IMR-90 (cell line): ENCODE measurements at regions not wholly inside any gene's neighbourhood (a gene's known extent, or its start where the extent isn't known, plus 50 kb on each side); places are given as distances from the start of the nearest gene placed in this dataset.

Experiments used
- ATAC-seq: fragments of 200-7000 bp; cut with Tn5 transposase; 2 replicates; pipeline ENCODE4 v1.9.1; 2020; ENCODE audit warnings: low read depth, mild to moderate bottlenecking, moderate library complexity
- BruUV-seq: library from RNA; stranded (reverse); fragments of 400-500 nt; replicated peaks from 2 replicates; lab custom pipeline; 2021; lab: Mats Ljungman, UMichigan
- CTCF ChIA-PET: fragments of 300-600 bp; formaldehyde crosslinking; extraction: SDS; loops from one replicate; lab custom pipeline; 2021; ENCODE audit warnings: antibody characterized with exemption; lab: Yijun Ruan, JAX
- POLR2A ChIA-PET: fragments of 300-600 bp; sonication (Branson Sonifier 250); formaldehyde crosslinking; loops from one replicate; lab custom pipeline; 2022; ENCODE audit warnings: antibody characterized with exemption; ENCODE audit not compliant: unreplicated experiment; lab: Charles Lee
- DNase-seq: peaks from one replicate; pipeline ENCODE4 v3.0.0; 2013
- H2AFZ ChIP-seq: replicated peaks from 2 replicates; pipeline ENCODE3; 2013; ENCODE audit warnings: low read length, mild to moderate bottlenecking; ENCODE audit not compliant: poor library complexity
- H2AK5ac ChIP-seq: 2 replicates; pipeline ENCODE4 v1.6.1; 2013; ENCODE audit warnings: low read depth, low read length, inconsistent platforms
- H2AK9ac ChIP-seq: replicated peaks from 2 replicates; pipeline ENCODE3; 2013; ENCODE audit warnings: mild to moderate bottlenecking, low read depth, low read length, moderate library complexity; ENCODE audit not compliant: poor library complexity
- H2BK120ac ChIP-seq: 2 replicates; pipeline ENCODE4 v1.6.1; 2013; ENCODE audit warnings: low read depth, low read length, inconsistent platforms
- H2BK15ac ChIP-seq: 3 replicates; pipeline ENCODE4 v1.6.1; 2013; ENCODE audit warnings: low read depth, low read length, inconsistent platforms
- H2BK20ac ChIP-seq: 2 replicates; pipeline ENCODE4 v1.6.1; 2013; ENCODE audit warnings: low read depth, mild to moderate bottlenecking, inconsistent platforms, low read length, moderate library complexity
- H2BK5ac ChIP-seq: 2 replicates; pipeline ENCODE4 v1.6.1; 2013; ENCODE audit warnings: mild to moderate bottlenecking, low read depth, low read length, inconsistent platforms; ENCODE audit not compliant: poor library complexity, severe bottlenecking
- H3K14ac ChIP-seq: replicated peaks from 2 replicates; pipeline ENCODE4 v1.6.1; 2013; ENCODE audit warnings: low read depth, low read length, inconsistent platforms
- H3K18ac ChIP-seq: 2 replicates; pipeline ENCODE4 v1.6.1; 2013; ENCODE audit warnings: low read depth, low read length, control low read depth
- H3K23ac ChIP-seq: 2 replicates; pipeline ENCODE4 v1.6.1; 2013; ENCODE audit warnings: low read depth, low read length, inconsistent platforms
- H3K27ac ChIP-seq: 2 replicates; pipeline ENCODE4 v1.5.1; 2013; ENCODE audit warnings: mild to moderate bottlenecking, control low read depth, low read length; ENCODE audit not compliant: insufficient read depth
- H3K27me3 ChIP-seq: 2 replicates; pipeline ENCODE4 v1.6.1; 2013; ENCODE audit warnings: low read length; ENCODE audit not compliant: control insufficient read depth, insufficient read depth
- H3K36me3 ChIP-seq: 2 replicates; pipeline ENCODE4 v1.6.1; 2013; ENCODE audit warnings: low read length, mixed read lengths; ENCODE audit not compliant: control insufficient read depth, insufficient read depth
- H3K4ac ChIP-seq: 2 replicates; pipeline ENCODE4 v1.6.1; 2013; ENCODE audit warnings: low read depth, low read length, inconsistent platforms
- H3K4me1 ChIP-seq: 2 replicates; pipeline ENCODE4 v1.6.1; 2013; ENCODE audit warnings: low read length, mixed read lengths; ENCODE audit not compliant: control insufficient read depth, insufficient read depth
- H3K4me2 ChIP-seq: 2 replicates; pipeline ENCODE4 v1.6.1; 2013; ENCODE audit warnings: low read depth, mild to moderate bottlenecking, control low read depth, low read length, moderate library complexity
- H3K4me3 ChIP-seq: 2 replicates; pipeline ENCODE4 v1.5.1; 2013; ENCODE audit warnings: low read depth, mild to moderate bottlenecking, control low read depth, low read length, moderate library complexity; ENCODE audit not compliant: insufficient read depth
- H3K56ac ChIP-seq: 2 replicates; pipeline ENCODE4 v1.6.1; 2013; ENCODE audit warnings: low read length, inconsistent platforms; ENCODE audit not compliant: insufficient read depth; ENCODE audit errors: extremely low read depth
- H3K79me1 ChIP-seq, 2 experiments: 2 replicates each; pipeline ENCODE4 v1.6.1; 2013; ENCODE audit warnings: low read length in 2 of 2, inconsistent platforms in 1 of 2, low read depth in 1 of 2
- H3K9ac ChIP-seq: 2 replicates; pipeline ENCODE4 v1.6.1; 2013; ENCODE audit warnings: low read depth, low read length, control low read depth
- H3K9me1 ChIP-seq: 2 replicates; pipeline ENCODE4 v1.6.1; 2013; ENCODE audit warnings: low read length, inconsistent platforms; ENCODE audit not compliant: insufficient read depth
- H3K9me3 ChIP-seq: 2 replicates; pipeline ENCODE4 v1.6.1; 2013; ENCODE audit warnings: low read length; ENCODE audit not compliant: control insufficient read depth, insufficient read depth
- H4K20me1 ChIP-seq: 2 replicates; pipeline ENCODE4 v1.6.1; 2013; ENCODE audit warnings: low read length, inconsistent platforms; ENCODE audit not compliant: insufficient read depth
- H4K5ac ChIP-seq: 2 replicates; pipeline ENCODE4 v1.6.1; 2013; ENCODE audit warnings: mild to moderate bottlenecking, low read depth, low read length, control low read depth
- H4K8ac ChIP-seq, 2 experiments: 2 replicates each; pipeline ENCODE4 v1.6.1; 2013; ENCODE audit warnings: low read depth in 2 of 2, low read length in 2 of 2, control low read depth in 1 of 2, inconsistent platforms in 1 of 2
- H4K91ac ChIP-seq: 2 replicates; pipeline ENCODE4 v1.6.1; 2013; ENCODE audit warnings: low read depth, low read length, inconsistent platforms; ENCODE audit not compliant: insufficient read depth
- CEBPB ChIP-seq: IDR thresholded peaks from 2 replicates; pipeline ENCODE4 v1.6.1; 2012; ENCODE audit warnings: low read depth, low read length, improper control_type of control experiment
- CHD1 ChIP-seq: IDR thresholded peaks from 2 replicates; pipeline ENCODE4 v1.6.1; 2012; ENCODE audit warnings: low read depth, low read length, improper control_type of control experiment
- CTCF ChIP-seq: conservative IDR thresholded peaks from 2 replicates; pipeline ENCODE4 v1.5.1; 2012; ENCODE audit warnings: mild to moderate bottlenecking, low read depth, low read length, improper control_type of control experiment
- RAD21 ChIP-seq: IDR thresholded peaks from 2 replicates; pipeline ENCODE4 v1.6.1; 2012; ENCODE audit warnings: low read length, improper control_type of control experiment
- SMC3 ChIP-seq: fragments of 150-350 bp; IDR thresholded peaks from 2 replicates; pipeline ENCODE4 v1.6.1; 2016; ENCODE audit warnings: low read depth, mild to moderate bottlenecking, antibody characterized with exemption, low read length, moderate library complexity
- WGBS, 2 experiments: methylation state at CpG; one replicate each; pipeline versions ENCODE4 v1.1.5 to v1.1.7; 2013; ENCODE audit warnings: missing lambda C conversion rate in 2 of 2; ENCODE audit not compliant: insufficient read length in 1 of 2; ENCODE audit errors: extremely low coverage in 2 of 2; 5-methylcytosine and 5-hydroxymethylcytosine counted together
- dilution Hi-C: fragments of 300-500 bp; cut with HindIII; formaldehyde crosslinking; loops from one replicate; pipeline ENCODE4 v1.14.3; 2018; ENCODE audit warnings: low sequenced_read_pairs; ENCODE audit not compliant: unreplicated experiment
- in situ Hi-C: fragments of 300-500 bp; cut with MboI; formaldehyde crosslinking; loops from 3 replicates; pipeline ENCODE4 v1.14.3; 2019; ENCODE audit warnings: low sequenced_read_pairs, inconsistent platforms, mixed read lengths
- intact Hi-C: fragments of 100-400 bp; cut with micrococcal nuclease; formaldehyde crosslinking; loops from 2 replicates; pipeline ENCODE4 v1.10.0; 2022

DNA sequence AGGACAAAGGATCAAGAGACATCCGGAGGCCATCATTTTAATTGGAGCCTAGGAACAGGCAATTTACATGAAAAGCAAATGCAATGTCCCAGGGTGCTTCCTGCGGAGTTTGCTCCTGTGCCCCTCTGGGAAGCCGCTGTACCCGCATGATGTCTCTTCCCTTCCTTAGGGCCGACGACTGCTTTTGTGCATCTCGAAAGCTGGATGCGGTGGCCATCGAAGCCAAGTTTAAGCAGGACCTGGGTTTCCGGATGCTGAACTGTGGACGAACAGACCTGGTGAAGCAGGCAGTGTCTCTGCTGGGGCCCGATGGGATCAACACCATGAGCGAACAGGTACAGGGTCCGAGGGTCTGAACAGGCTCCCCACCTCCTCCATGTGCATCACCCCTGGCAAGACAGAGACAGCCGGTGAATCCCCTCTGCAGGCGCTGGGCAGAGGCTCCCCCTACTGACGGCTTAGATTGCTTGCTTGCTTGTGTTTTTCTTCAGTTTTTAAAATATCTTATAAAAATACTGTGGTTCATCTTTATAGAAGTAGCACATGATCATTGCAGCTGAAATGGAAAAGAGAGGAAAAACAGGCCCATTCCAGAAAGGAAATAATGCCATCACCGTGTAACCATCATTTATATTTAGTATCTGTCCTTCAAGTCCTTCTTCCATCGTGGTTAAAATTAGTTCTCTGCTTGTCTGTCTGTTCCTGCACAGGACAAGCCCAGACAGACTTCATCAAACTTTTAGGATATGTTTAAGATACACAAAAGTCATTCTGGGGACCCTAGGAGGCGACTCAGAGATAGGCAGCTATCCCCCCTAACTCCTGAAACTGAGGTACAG lies 75.4 kb upstream of the PWP1 start:
- H3K9me1 ChIP-seq: no peaks in the 10 kb centered on the region
- H2BK15ac ChIP-seq: no peak overlapping the region
- DNase-seq: peak; percentile 48
- no peaks in the 10 kb centered on the region for H3K79me1 ChIP-seq
- peak overlapping the region; percentile 55; the same call in 1 of the 2 replicates for H3K4me2 ChIP-seq
- no peak overlapping the region for H2AK5ac ChIP-seq
- no peaks in the 10 kb centered on the region for H3K36me3 ChIP-seq
- no peak overlapping the region for H3K4me3 ChIP-seq
- POLR2A ChIA-PET: no interaction called here
- H3K9me3 ChIP-seq: no peaks in the 10 kb centered on the region
- peak; percentile 78 for ATAC-seq
- H2BK5ac ChIP-seq: no peak overlapping the region
- dilution Hi-C loops: no loop called here
- peak overlapping the region; percentile 75 for H2AFZ ChIP-seq
- H3K14ac ChIP-seq: no peak overlapping the region
- H2BK20ac ChIP-seq: no peak overlapping the region
- H3K18ac ChIP-seq: no peak overlapping the region
- no peaks in the 10 kb centered on the region; the same call in 1 of the 2 replicates for H3K4me1 ChIP-seq
- no peak overlapping the region for H4K8ac ChIP-seq
- no peak overlapping the region for H4K91ac ChIP-seq
- WGBS, 2 experiments: 59% methylated on average over 11 of the region's 20 CpGs; no CpG with 5 or more reads in 1 of the 2 experiments
- intact Hi-C loops: loop anchor here (1.0 kb wide), 1 partner anchor 518 kb away; no protein-coding TSS in a partner anchor
- CTCF ChIA-PET: interaction anchor here (0.6 to 8.3 kb wide), 10 partner anchors 8 to 518 kb away, joined by 3 to 85 read pairs (median 3); no protein-coding TSS in a partner anchor
- BruUV-seq: no TSS peak
- H2BK120ac ChIP-seq: no peak overlapping the region
- H4K20me1 ChIP-seq: no peaks in the 10 kb centered on the region
- no peak overlapping the region for H3K9ac ChIP-seq
- H3K56ac ChIP-seq: no peak overlapping the region
- H3K23ac ChIP-seq: no peak overlapping the region
- H3K27ac ChIP-seq: no peak overlapping the region
- H2AK9ac ChIP-seq: no peak overlapping the region
- no peaks in the 10 kb centered on the region for H3K27me3 ChIP-seq
- no peak overlapping the region for H4K5ac ChIP-seq
- TF ChIP-seq CTCF: peak; percentile 83
- no peak for TF ChIP-seq CEBPB
- TF ChIP-seq CHD1: no peak
- TF ChIP-seq SMC3: peak; percentile 70
- TF ChIP-seq RAD21: peak; percentile 85
- in situ Hi-C loops: loop anchor here (10.0 kb wide), 1 partner anchor 295 kb away; a partner anchor contains a TSS
- no peak overlapping the region for H3K4ac ChIP-seq
